Muscle of leg (tissue), 3 donors: ENCODE measurements at regions not wholly inside any gene's neighbourhood (a gene's known extent, or its start where the extent isn't known, plus 50 kb on each side); places are given as distances from the start of the nearest gene placed in this dataset.

Experiments used
- DNase-seq: peaks from one replicate; pipeline ENCODE4 v3.0.0; 2013
- H3K27ac ChIP-seq: one replicate; pipeline ENCODE4 v1.5.1; 2013; ENCODE audit warnings: mild to moderate bottlenecking, low read length, control low read depth
- H3K27me3 ChIP-seq: one replicate; pipeline ENCODE4 v1.6.1; 2013; ENCODE audit warnings: low read length; ENCODE audit not compliant: control insufficient read depth, insufficient read depth
- H3K36me3 ChIP-seq: one replicate; pipeline ENCODE4 v1.6.1; 2013; ENCODE audit warnings: low read length; ENCODE audit not compliant: control insufficient read depth, insufficient read depth
- H3K4me1 ChIP-seq: one replicate; pipeline ENCODE4 v1.6.1; 2013; ENCODE audit warnings: low read length; ENCODE audit not compliant: control insufficient read depth, insufficient read depth
- H3K4me3 ChIP-seq: one replicate; pipeline ENCODE4 v1.5.1; 2013; ENCODE audit warnings: low read length, control low read depth
- H3K9me3 ChIP-seq: replicated peaks from 2 replicates; pipeline ENCODE4 v1.6.1; 2013; ENCODE audit warnings: low read depth, low read length; ENCODE audit not compliant: control insufficient read depth
- WGBS: methylation state at CpG from one replicate; pipeline ENCODE4 v1.1.5; 2013; ENCODE audit warnings: missing lambda C conversion rate; ENCODE audit not compliant: insufficient coverage; 5-methylcytosine and 5-hydroxymethylcytosine counted together

- Histone ChIP-seq H3K9me3 (no peaks in the 10 kb centered on the region), H3K4me3 (no peak overlapping the region), H3K36me3 (no peaks in the 10 kb centered on the region), H3K4me1 (peaks cover 2% of the 10 kb centered on the region), H3K27me3 (no peaks in the 10 kb centered on the region), H3K27ac (no peak overlapping the region)
- no CpG with 5 or more reads among the region's 2 CpGs for WGBS
- no peak for DNase-seq
Observed at GRCh38 chr12:116638376-116638775, 79.2 kb downstream of the MAP1LC3B2 start.

GRCh38 chr12:116637589-116638150 lies 78.5 kb downstream of the MAP1LC3B2 start:
- DNase-seq, result no peak
- Histone ChIP-seq H3K9me3 (no peaks in the 10 kb centered on the region), H3K4me3 (no peak overlapping the region), H3K27me3 (peaks cover 3% of the 10 kb centered on the region), H3K4me1 (peaks cover 2% of the 10 kb centered on the region), H3K27ac (no peak overlapping the region), H3K36me3 (no peaks in the 10 kb centered on the region)
- WGBS, result no CpG with 5 or more reads among the region's 6 CpGs

DNA sequence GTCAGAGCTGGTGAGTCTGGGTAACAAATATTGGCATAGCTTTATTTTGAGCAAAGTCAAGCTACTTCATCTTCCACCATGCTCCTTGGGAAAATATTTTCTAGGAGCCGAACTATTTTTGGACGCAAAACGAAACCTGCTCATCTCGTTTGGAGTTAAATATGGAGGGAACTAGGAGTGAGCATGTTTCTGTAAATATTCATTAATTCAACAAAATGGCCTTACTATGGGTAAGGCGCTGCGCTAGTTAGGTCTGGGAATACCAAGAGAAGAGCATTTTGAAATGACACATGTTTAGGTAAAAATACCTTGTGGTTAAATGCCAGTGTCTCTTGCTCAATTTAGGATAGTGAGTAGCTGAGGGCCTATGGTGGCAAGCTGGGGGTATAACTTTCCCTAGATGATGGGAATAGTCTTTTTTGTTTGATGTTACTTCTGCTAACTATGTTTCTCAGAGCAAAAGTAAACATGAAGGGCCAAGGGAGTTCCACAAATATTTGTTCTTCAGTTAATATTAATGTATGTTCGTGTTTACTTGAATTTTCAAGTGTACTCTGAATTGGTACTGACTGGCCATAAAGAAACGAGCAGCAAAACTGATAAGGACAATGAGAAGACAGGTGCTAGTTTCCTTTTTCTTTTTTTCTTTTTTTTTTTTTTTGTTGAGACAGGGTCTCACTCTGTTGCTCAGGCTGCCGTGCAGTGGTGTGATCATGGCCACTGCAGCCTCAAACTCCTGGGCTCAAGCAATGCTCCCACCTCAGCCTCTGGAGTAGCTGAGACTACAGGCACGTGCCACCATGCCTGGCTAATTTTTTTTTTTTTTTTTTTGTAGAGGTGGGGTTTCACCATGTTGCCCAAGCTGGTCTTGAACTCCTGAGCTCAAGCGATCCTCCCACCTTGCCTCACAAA lies 77.7 kb downstream of the MAP1LC3B2 start:
- H3K36me3 ChIP-seq, result no peaks in the 10 kb centered on the region
- H3K27me3 ChIP-seq, result peaks cover 3% of the 10 kb centered on the region
- H3K4me3 ChIP-seq, result no peak overlapping the region
- DNase-seq, result no peak
- H3K9me3 ChIP-seq, result no peaks in the 10 kb centered on the region
- 100% methylated on average over 1 of the region's 11 CpGs for WGBS
- peaks cover 2% of the 10 kb centered on the region for H3K4me1 ChIP-seq
- H3K27ac ChIP-seq, result no peak overlapping the region

- DNase-seq, result peak; percentile 60
Observed at GRCh38 chr12:116635487-116635886, 76.3 kb downstream of the MAP1LC3B2 start.

GRCh38 chr12:116633476-116633875 lies 74.3 kb downstream of the MAP1LC3B2 start:
- peaks cover 3% of the 10 kb centered on the region for H3K27me3 ChIP-seq
- no peak overlapping the region for H3K4me3 ChIP-seq
- peaks cover 5% of the 10 kb centered on the region for H3K4me1 ChIP-seq
- no peaks in the 10 kb centered on the region for H3K9me3 ChIP-seq
- DNase-seq, result no peak
- H3K36me3 ChIP-seq, result no peaks in the 10 kb centered on the region
- 43% methylated on average over 4 of the region's 5 CpGs for WGBS
- H3K27ac ChIP-seq, result no peak overlapping the region

More at GRCh38 chr12:116635487-116635886, 76.3 kb downstream of the MAP1LC3B2 start:
- Histone ChIP-seq H3K4me1 (peaks cover 5% of the 10 kb centered on the region), H3K36me3 (no peaks in the 10 kb centered on the region), H3K9me3 (no peaks in the 10 kb centered on the region), H3K27me3 (peaks cover 3% of the 10 kb centered on the region), H3K4me3 (no peak overlapping the region), H3K27ac (no peak overlapping the region)
- 44% methylated on average over 4 of the region's 9 CpGs for WGBS

- Histone ChIP-seq H3K36me3 (no peaks in the 10 kb centered on the region), H3K9me3 (no peaks in the 10 kb centered on the region), H3K27me3 (peaks cover 3% of the 10 kb centered on the region), H3K4me3 (no peak overlapping the region), H3K4me1 (peaks cover 5% of the 10 kb centered on the region), H3K27ac (no peak overlapping the region)
- no peak for DNase-seq
- no CpG with 5 or more reads among the region's 4 CpGs for whole genome bisulfite sequencing
Observed at GRCh38 chr12:116631619-116632018, 72.4 kb downstream of the MAP1LC3B2 start.

- Histone ChIP-seq H3K27me3 (peaks cover 3% of the 10 kb centered on the region), H3K4me1 (peaks cover 5% of the 10 kb centered on the region), H3K36me3 (no peaks in the 10 kb centered on the region), H3K9me3 (no peaks in the 10 kb centered on the region), H3K4me3 (no peak overlapping the region), H3K27ac (no peak overlapping the region)
- no peak for DNase-seq
- 65% methylated on average over 5 of the region's 7 CpGs for WGBS
Observed at GRCh38 chr12:116630762-116631161, 71.6 kb downstream of the MAP1LC3B2 start.

DNA sequence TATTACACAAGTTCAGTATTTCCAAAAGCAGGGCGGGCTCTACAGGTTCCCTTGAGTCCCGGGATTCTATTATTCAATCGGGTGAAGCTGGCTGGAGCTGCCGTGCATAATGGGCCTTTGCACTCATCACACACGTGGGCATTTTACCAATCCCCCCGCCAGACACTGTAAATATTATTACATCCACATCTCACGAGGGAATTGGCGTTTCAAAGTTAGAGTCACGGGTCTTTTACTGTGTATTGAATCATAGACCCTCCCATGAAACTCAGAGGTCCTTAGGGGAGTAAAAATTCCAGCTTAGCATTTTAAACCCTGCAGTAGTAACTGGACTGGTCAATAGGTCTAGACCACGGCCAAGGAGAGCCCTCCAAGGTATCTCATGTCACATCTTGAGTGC lies 70.3 kb downstream of the MAP1LC3B2 start:
- Histone ChIP-seq H3K27ac (no peak overlapping the region), H3K27me3 (peaks cover 3% of the 10 kb centered on the region), H3K4me1 (peaks cover 3% of the 10 kb centered on the region), H3K4me3 (no peak overlapping the region), H3K9me3 (no peaks in the 10 kb centered on the region), H3K36me3 (no peaks in the 10 kb centered on the region)
- WGBS, result 45% methylated on average over 5 of the region's 10 CpGs
- peak; percentile 86 for DNase-seq

GRCh38 chr12:116628989-116629388 lies 69.8 kb downstream of the MAP1LC3B2 start:
- no peak overlapping the region for H3K27ac ChIP-seq
- no peak for DNase-seq
- no peaks in the 10 kb centered on the region for H3K9me3 ChIP-seq
- H3K4me3 ChIP-seq, result no peak overlapping the region
- WGBS, result no CpG with 5 or more reads among the region's 1 CpG
- H3K36me3 ChIP-seq, result no peaks in the 10 kb centered on the region
- H3K4me1 ChIP-seq, result peaks cover 3% of the 10 kb centered on the region
- peaks cover 3% of the 10 kb centered on the region for H3K27me3 ChIP-seq

DNA sequence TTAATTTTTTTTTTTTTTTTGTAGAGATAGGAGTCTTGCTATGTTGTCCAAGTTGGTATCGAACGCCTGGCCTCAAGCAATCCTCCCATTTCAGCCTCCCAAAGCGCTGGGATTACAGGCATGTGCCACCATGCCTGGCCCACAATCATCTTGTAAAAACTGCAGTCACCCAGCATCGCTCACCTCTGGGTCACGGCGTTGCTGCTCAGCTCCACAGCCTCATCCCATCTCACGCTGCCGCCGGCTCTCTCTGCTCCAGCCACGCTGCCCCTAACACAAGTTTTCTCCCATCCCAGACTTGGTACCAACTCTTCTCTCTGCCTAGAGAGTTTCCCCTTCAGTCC lies 69.2 kb downstream of the MAP1LC3B2 start:
- no peak overlapping the region for H3K4me3 ChIP-seq
- WGBS, result 93% methylated on average over 7 of the region's 10 CpGs
- peaks cover 3% of the 10 kb centered on the region for H3K4me1 ChIP-seq
- no peak overlapping the region for H3K27ac ChIP-seq
- peaks cover 3% of the 10 kb centered on the region for H3K27me3 ChIP-seq
- DNase-seq, result no peak
- no peaks in the 10 kb centered on the region for H3K36me3 ChIP-seq
- H3K9me3 ChIP-seq, result no peaks in the 10 kb centered on the region
